Liver (tissue), 2 donors: ENCODE measurements at regions not wholly inside any gene's neighbourhood (a gene's known extent, or its start where the extent isn't known, plus 50 kb on each side); places are given as distances from the start of the nearest gene placed in this dataset.

Source experiments
- TF ChIP-seq, protein P1 (sequence below): fragments of 150-350 bp; IDR thresholded peaks from 2 replicates; pipeline ENCODE4 v1.5.1; 2017; ENCODE audit warnings: improper control_type of control experiment, low read depth, low read length; ENCODE audit not compliant: missing input control
- TF ChIP-seq, protein P2 (sequence below): IDR thresholded peaks from 2 replicates; pipeline ENCODE4 v1.6.1; 2016; ENCODE audit warnings: antibody characterized with exemption, mild to moderate bottlenecking
- donor health status: healthy.

DNA sequence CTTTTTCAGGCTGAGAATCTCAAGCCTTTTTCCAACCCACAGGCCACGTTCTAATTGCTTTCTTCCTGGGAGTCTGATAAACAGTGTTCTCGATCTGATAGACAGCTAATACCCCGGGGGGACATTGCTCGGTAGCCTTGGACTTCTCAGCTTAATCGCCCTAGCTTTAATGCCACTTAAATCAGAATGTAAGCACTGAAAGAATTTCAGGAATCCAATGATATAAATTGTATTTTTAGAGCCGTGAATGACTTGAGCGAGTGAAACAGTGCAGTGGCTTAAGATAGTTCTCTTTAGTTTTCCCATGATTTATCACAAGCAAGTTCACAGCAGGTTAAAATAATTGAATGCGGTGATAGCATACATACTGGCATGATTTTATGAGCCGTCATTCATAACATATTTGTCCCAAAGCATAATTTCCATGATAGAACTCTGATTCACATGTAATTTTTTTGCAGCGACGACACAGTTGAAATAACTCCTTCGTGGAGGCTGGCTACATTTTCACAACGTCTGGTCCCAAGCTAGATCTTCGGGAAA is 116.1 kb upstream of the MYOCD start:
- TF ChIP-seq, protein P1, sequence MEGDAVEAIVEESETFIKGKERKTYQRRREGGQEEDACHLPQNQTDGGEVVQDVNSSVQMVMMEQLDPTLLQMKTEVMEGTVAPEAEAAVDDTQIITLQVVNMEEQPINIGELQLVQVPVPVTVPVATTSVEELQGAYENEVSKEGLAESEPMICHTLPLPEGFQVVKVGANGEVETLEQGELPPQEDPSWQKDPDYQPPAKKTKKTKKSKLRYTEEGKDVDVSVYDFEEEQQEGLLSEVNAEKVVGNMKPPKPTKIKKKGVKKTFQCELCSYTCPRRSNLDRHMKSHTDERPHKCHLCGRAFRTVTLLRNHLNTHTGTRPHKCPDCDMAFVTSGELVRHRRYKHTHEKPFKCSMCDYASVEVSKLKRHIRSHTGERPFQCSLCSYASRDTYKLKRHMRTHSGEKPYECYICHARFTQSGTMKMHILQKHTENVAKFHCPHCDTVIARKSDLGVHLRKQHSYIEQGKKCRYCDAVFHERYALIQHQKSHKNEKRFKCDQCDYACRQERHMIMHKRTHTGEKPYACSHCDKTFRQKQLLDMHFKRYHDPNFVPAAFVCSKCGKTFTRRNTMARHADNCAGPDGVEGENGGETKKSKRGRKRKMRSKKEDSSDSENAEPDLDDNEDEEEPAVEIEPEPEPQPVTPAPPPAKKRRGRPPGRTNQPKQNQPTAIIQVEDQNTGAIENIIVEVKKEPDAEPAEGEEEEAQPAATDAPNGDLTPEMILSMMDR: no peak
- TF ChIP-seq, protein P2, sequence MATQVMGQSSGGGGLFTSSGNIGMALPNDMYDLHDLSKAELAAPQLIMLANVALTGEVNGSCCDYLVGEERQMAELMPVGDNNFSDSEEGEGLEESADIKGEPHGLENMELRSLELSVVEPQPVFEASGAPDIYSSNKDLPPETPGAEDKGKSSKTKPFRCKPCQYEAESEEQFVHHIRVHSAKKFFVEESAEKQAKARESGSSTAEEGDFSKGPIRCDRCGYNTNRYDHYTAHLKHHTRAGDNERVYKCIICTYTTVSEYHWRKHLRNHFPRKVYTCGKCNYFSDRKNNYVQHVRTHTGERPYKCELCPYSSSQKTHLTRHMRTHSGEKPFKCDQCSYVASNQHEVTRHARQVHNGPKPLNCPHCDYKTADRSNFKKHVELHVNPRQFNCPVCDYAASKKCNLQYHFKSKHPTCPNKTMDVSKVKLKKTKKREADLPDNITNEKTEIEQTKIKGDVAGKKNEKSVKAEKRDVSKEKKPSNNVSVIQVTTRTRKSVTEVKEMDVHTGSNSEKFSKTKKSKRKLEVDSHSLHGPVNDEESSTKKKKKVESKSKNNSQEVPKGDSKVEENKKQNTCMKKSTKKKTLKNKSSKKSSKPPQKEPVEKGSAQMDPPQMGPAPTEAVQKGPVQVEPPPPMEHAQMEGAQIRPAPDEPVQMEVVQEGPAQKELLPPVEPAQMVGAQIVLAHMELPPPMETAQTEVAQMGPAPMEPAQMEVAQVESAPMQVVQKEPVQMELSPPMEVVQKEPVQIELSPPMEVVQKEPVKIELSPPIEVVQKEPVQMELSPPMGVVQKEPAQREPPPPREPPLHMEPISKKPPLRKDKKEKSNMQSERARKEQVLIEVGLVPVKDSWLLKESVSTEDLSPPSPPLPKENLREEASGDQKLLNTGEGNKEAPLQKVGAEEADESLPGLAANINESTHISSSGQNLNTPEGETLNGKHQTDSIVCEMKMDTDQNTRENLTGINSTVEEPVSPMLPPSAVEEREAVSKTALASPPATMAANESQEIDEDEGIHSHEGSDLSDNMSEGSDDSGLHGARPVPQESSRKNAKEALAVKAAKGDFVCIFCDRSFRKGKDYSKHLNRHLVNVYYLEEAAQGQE: no peak
